CD14-positive monocyte (primary cell): ENCODE measurements at regions not wholly inside any gene's neighbourhood (a gene's known extent, or its start where the extent isn't known, plus 50 kb on each side); places are given as distances from the start of the nearest gene placed in this dataset.

Experiments
- DNase-seq, 3 donors: peaks; one replicate each; pipeline ENCODE4 v3.0.0-alpha.2; 2011 to 2022
- H2AFZ ChIP-seq: 2 replicates; pipeline ENCODE4 v1.6.0; 2012; ENCODE audit warnings: mild to moderate bottlenecking, low read depth, low read length, inconsistent platforms; ENCODE audit not compliant: insufficient read depth, poor library complexity, severe bottlenecking
- H3K27ac ChIP-seq, 2 donors: 1 replicate in 1 of 2; 2 replicates in 1 of 2; pipeline ENCODE4 v1.5.1; 2012 to 2013; ENCODE audit warnings: low read length in 2 of 2, control low read depth in 1 of 2, inconsistent platforms in 1 of 2, low read depth in 1 of 2, mild to moderate bottlenecking in 1 of 2
- H3K27me3 ChIP-seq, 2 donors: one replicate each; pipeline versions ENCODE4 v1.6.0 to v1.6.1; 2011 to 2013; ENCODE audit warnings: low read length in 2 of 2; ENCODE audit not compliant: control insufficient read depth in 2 of 2, insufficient read depth in 2 of 2
- H3K36me3 ChIP-seq, 2 donors: replicated peaks in 1 of 2; 1 replicate in 1 of 2; 2 replicates in 1 of 2; pipeline versions ENCODE4 v1.5.1 to v1.6.1; 2012 to 2013; ENCODE audit warnings: low read length in 2 of 2, control low read depth in 1 of 2, inconsistent platforms in 1 of 2, mild to moderate bottlenecking in 1 of 2; ENCODE audit not compliant: insufficient read depth in 2 of 2, control insufficient read depth in 1 of 2
- H3K4me1 ChIP-seq, 2 donors: 1 replicate in 1 of 2; 2 replicates in 1 of 2; pipeline versions ENCODE4 v1.5.1 to v1.6.1; 2012 to 2013; ENCODE audit warnings: low read length in 2 of 2, control low read depth in 1 of 2, inconsistent platforms in 1 of 2, mild to moderate bottlenecking in 1 of 2, moderate library complexity in 1 of 2; ENCODE audit not compliant: insufficient read depth in 2 of 2, control insufficient read depth in 1 of 2
- H3K4me2 ChIP-seq: replicated peaks from 2 replicates; pipeline ENCODE3; 2012; ENCODE audit warnings: low read length, moderate library complexity, mild to moderate bottlenecking; ENCODE audit not compliant: poor library complexity, severe bottlenecking; ENCODE audit errors: extremely low read depth
- H3K4me3 ChIP-seq, 3 experiments: fragments of 200-600 bp in 1 of 3; sonication (generic) in 1 of 3; replicated peaks in 1 of 3; 1 replicate in 2 of 3; 2 replicates in 1 of 3; pipeline ENCODE4 v1.5.1; 2011 to 2013; ENCODE audit warnings: low read length in 3 of 3, mild to moderate bottlenecking in 3 of 3, control low read depth in 2 of 3, low read depth in 2 of 3, inconsistent platforms in 1 of 3, moderate library complexity in 1 of 3
- H3K79me2 ChIP-seq: 2 replicates; pipeline ENCODE4 v1.6.0; 2012; ENCODE audit warnings: mild to moderate bottlenecking, control low read depth, inconsistent platforms, low read length, moderate library complexity; ENCODE audit not compliant: insufficient read depth
- H3K9ac ChIP-seq: 2 replicates; pipeline ENCODE4 v1.6.0; 2017; ENCODE audit warnings: low read length, mild to moderate bottlenecking; ENCODE audit not compliant: insufficient read depth, poor library complexity, severe bottlenecking
- H3K9me3 ChIP-seq, 2 donors: replicated peaks in 1 of 2; 1 replicate in 1 of 2; 2 replicates in 1 of 2; pipeline versions ENCODE4 v1.5.1 to v1.6.1; 2012 to 2013; ENCODE audit warnings: low read length in 2 of 2, control low read depth in 1 of 2; ENCODE audit not compliant: control insufficient read depth in 1 of 2, insufficient read depth in 1 of 2
- H4K20me1 ChIP-seq: 2 replicates; pipeline ENCODE4 v1.6.0; 2012; ENCODE audit warnings: mild to moderate bottlenecking, low read length, control low read depth, moderate library complexity; ENCODE audit not compliant: insufficient read depth
- H3K27ac Mint-ChIP-seq, 7 donors: one replicate each; pipeline ENCODE4 v1.8.0; 2020; ENCODE audit warnings: mild to moderate bottlenecking in 7 of 7, mixed read lengths in 7 of 7, moderate library complexity in 6 of 7, inconsistent platforms in 2 of 7
- H3K27me3 Mint-ChIP-seq, 3 donors: one replicate each; pipeline ENCODE4 v1.8.0; 2021 to 2022; ENCODE audit warnings: low read depth in 3 of 3, mild to moderate bottlenecking in 3 of 3, mixed read lengths in 3 of 3, moderate library complexity in 3 of 3, inconsistent platforms in 1 of 3
- H3K36me3 Mint-ChIP-seq, 2 donors: one replicate each; pipeline ENCODE4 v1.8.0; 2020; ENCODE audit warnings: mixed read lengths in 2 of 2, inconsistent platforms in 1 of 2, mild to moderate bottlenecking in 1 of 2
- H3K4me1 Mint-ChIP-seq: one replicate; pipeline ENCODE4 v1.8.0; 2020; ENCODE audit warnings: mild to moderate bottlenecking, mixed read lengths
- H3K4me3 Mint-ChIP-seq, 2 donors: one replicate each; pipeline ENCODE4 v1.8.0; 2020; ENCODE audit warnings: mild to moderate bottlenecking in 2 of 2, mixed read lengths in 2 of 2, moderate library complexity in 1 of 2
- H3K9me3 Mint-ChIP-seq, 7 donors: one replicate each; pipeline ENCODE4 v1.8.0; 2020 to 2022; ENCODE audit warnings: mixed read lengths in 7 of 7, mild to moderate bottlenecking in 6 of 7, moderate library complexity in 6 of 7, inconsistent platforms in 2 of 7
- WGBS: methylation state at CpG from one replicate; pipeline ENCODE4 v1.1.5; 2013; ENCODE audit warnings: missing lambda C conversion rate; ENCODE audit not compliant: insufficient coverage; 5-methylcytosine and 5-hydroxymethylcytosine counted together
- intact Hi-C, 2 donors: fragments of 100-400 bp; cut with micrococcal nuclease; formaldehyde crosslinking; loops; one replicate each; pipeline versions ENCODE4 v1.15.0 to v1.15.1; 2023
- TF ChIP-seq, protein P1 (sequence below): fragments of 200-600 bp; IDR thresholded peaks from one replicate; pipeline ENCODE4 v1.8.0; 2022; ENCODE audit warnings: antibody characterized with exemption, mild to moderate bottlenecking

DNA sequence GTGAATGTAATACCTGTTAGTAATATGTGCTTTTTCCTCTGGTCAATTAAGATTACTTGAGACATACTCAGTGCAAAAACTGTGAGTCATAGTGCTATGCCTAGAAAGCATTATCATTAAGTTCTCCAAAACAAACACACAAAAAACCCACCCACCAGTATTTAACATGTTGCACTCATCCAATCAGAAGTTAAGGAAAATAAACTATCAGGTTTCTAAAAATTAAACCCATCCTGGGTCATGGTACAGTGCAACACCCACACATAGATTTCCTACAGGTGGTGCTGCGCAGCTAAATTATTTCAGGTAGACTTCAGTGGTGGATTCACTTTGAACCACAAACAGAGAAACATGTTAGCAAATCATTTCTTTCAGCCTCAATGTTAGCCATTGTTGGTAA, 264.4 kb upstream of the VEPH1 start:
- no peaks in the 10 kb centered on the region for H3K9me3 ChIP-seq
- H3K36me3 ChIP-seq, result no peaks in the 10 kb centered on the region
- H3K9ac ChIP-seq, result no peak overlapping the region
- WGBS, result no CpG with 5 or more reads among the region's 1 CpG
- H3K27me3 ChIP-seq, result no peaks in the 10 kb centered on the region
- Mint-ChIP-seq H3K27ac (no peak overlapping the region), H3K36me3 (no peaks in the 10 kb centered on the region), H3K4me1 (no peaks in the 10 kb centered on the region), H3K9me3 (peaks cover 0 to 11% (median 0%) of the 10 kb centered on the region in 7 donors), H3K4me3 (no peak overlapping the region), H3K27me3 (no peaks in the 10 kb centered on the region)
- H3K79me2 ChIP-seq, result no peaks in the 10 kb centered on the region
- H4K20me1 ChIP-seq, result no peaks in the 10 kb centered on the region
- TF ChIP-seq, protein P1, sequence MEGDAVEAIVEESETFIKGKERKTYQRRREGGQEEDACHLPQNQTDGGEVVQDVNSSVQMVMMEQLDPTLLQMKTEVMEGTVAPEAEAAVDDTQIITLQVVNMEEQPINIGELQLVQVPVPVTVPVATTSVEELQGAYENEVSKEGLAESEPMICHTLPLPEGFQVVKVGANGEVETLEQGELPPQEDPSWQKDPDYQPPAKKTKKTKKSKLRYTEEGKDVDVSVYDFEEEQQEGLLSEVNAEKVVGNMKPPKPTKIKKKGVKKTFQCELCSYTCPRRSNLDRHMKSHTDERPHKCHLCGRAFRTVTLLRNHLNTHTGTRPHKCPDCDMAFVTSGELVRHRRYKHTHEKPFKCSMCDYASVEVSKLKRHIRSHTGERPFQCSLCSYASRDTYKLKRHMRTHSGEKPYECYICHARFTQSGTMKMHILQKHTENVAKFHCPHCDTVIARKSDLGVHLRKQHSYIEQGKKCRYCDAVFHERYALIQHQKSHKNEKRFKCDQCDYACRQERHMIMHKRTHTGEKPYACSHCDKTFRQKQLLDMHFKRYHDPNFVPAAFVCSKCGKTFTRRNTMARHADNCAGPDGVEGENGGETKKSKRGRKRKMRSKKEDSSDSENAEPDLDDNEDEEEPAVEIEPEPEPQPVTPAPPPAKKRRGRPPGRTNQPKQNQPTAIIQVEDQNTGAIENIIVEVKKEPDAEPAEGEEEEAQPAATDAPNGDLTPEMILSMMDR, result no peak
- no peak for DNase-seq
- no peak overlapping the region for H2AFZ ChIP-seq
- no peak overlapping the region for H3K4me2 ChIP-seq
- no peaks in the 10 kb centered on the region for H3K4me1 ChIP-seq
- H3K4me3 ChIP-seq, result no peak overlapping the region
- no peak overlapping the region for H3K27ac ChIP-seq
- intact Hi-C loops, result no loop called here

DNA sequence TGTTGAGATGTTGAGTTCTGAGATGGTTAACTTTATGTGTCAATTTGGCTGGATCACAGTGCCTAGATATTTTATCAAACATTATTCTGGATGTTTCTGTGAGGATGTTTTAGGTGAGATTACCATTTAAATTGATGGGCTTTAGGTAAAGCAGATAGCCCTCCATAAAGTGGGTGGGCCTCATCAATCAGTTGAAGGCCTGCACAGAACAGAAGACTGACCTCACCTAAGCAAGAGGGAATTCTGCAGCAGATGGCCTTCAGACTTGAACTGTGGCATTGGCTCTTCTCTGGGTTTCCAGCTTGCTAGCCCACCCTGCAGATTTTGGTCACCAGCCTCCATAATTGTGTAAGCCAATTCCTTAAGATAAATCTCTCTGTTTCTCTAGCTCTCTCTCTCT, 260.4 kb upstream of the VEPH1 start:
- H3K36me3 Mint-ChIP-seq, result no peaks in the 10 kb centered on the region
- no peak overlapping the region for H3K27ac Mint-ChIP-seq
- DNase-seq, result no peak
- no peak overlapping the region for H3K4me3 ChIP-seq
- H3K4me2 ChIP-seq, result no peak overlapping the region
- H4K20me1 ChIP-seq, result no peaks in the 10 kb centered on the region
- H3K36me3 ChIP-seq, result no peaks in the 10 kb centered on the region
- H3K79me2 ChIP-seq, result no peaks in the 10 kb centered on the region
- H3K4me1 Mint-ChIP-seq, result no peaks in the 10 kb centered on the region
- TF ChIP-seq, protein P1, result no peak
- no peak overlapping the region for H3K27ac ChIP-seq
- H2AFZ ChIP-seq, result no peak overlapping the region
- H3K9me3 Mint-ChIP-seq, result peaks cover 0 to 10% (median 0%) of the 10 kb centered on the region in 7 donors
- intact Hi-C loops, result no loop called here
- no peak overlapping the region for H3K4me3 Mint-ChIP-seq
- H3K27me3 ChIP-seq, result no peaks in the 10 kb centered on the region
- peaks cover 0 to 1% (median 1%) of the 10 kb centered on the region in 3 donors for H3K27me3 Mint-ChIP-seq
- H3K4me1 ChIP-seq, result no peaks in the 10 kb centered on the region
- no peak overlapping the region for H3K9ac ChIP-seq
- no peaks in the 10 kb centered on the region for H3K9me3 ChIP-seq
